Prostate gland (tissue), 2 donors: ENCODE measurements at regions not wholly inside any gene's neighbourhood (a gene's known extent, or its start where the extent isn't known, plus 50 kb on each side); places are given as distances from the start of the nearest gene placed in this dataset.

Source experiments
- DNase-seq: peaks from one replicate; pipeline ENCODE4 v3.0.0-alpha.2; 2019; ENCODE audit warnings: low spot score
- H3K27ac ChIP-seq, 2 donors: fragments of 200-600 bp; sonication (generic); 2 replicates each; pipeline ENCODE4 v1.5.1; 2017 to 2019
- H3K27me3 ChIP-seq: fragments of 200-600 bp; sonication (generic); replicated peaks from 2 replicates; pipeline ENCODE4 v1.5.1; 2019; ENCODE audit not compliant: insufficient read depth
- H3K36me3 ChIP-seq, 2 donors: fragments of 200-600 bp; sonication (generic); 1 replicate in 1 of 2; 2 replicates in 1 of 2; pipeline versions ENCODE4 v1.5.1 to v1.8.1; 2017 to 2019
- H3K4me1 ChIP-seq: fragments of 200-600 bp; sonication (generic); replicated peaks from 2 replicates; pipeline ENCODE4 v1.5.1; 2019
- H3K4me3 ChIP-seq, 2 donors: fragments of 200-600 bp; sonication (generic); 2 replicates each; pipeline ENCODE4 v1.5.1; 2017 to 2019
- H3K9me3 ChIP-seq: fragments of 200-600 bp; sonication (generic); 2 replicates; pipeline ENCODE4 v1.5.1; 2017
- CTCF ChIP-seq, 4 experiments: fragments of 200-600 bp in 2 of 4; fragments of 450-650 bp in 2 of 4; sonication (generic) in 2 of 4; IDR thresholded peaks; 1 replicate in 3 of 4; 2 replicates in 1 of 4; pipeline ENCODE4 v1.5.1; 2016 to 2019; ENCODE audit warnings: antibody characterized with exemption in 4 of 4, mild to moderate bottlenecking in 2 of 4, moderate library complexity in 2 of 4
- POLR2A ChIP-seq: fragments of 450-650 bp; IDR thresholded peaks from one replicate; pipeline ENCODE4 v1.6.1; 2016; ENCODE audit warnings: antibody characterized with exemption, mild to moderate bottlenecking
- POLR2AphosphoS5 ChIP-seq: sonication (generic); formaldehyde crosslinking; IDR thresholded peaks from one replicate; pipeline ENCODE4 v1.6.1; 2017; ENCODE audit warnings: antibody characterized with exemption
- WGBS: methylation state at CpG from one replicate; pipeline ENCODE4 v1.1.5; 2018; 5-methylcytosine and 5-hydroxymethylcytosine counted together
- intact Hi-C: fragments of 100-400 bp; cut with DNase I; formaldehyde crosslinking; loops from one replicate; pipeline ENCODE4 v1.14.2; 2022

GRCh38 chr10:79007421-79008319 is 61.1 kb upstream of the ZMIZ1 start:
- DNase-seq: no peak
- H3K27me3 ChIP-seq: no peaks in the 10 kb centered on the region
- H3K27ac ChIP-seq: no peak overlapping the region
- TF ChIP-seq POLR2A: no peak
- TF ChIP-seq POLR2AphosphoS5: no peak
- no peak for TF ChIP-seq CTCF (IDR thresholded peaks at IDR 0.05)
- H3K36me3 ChIP-seq: no peaks in the 10 kb centered on the region
- no peaks in the 10 kb centered on the region for H3K9me3 ChIP-seq
- H3K4me1 ChIP-seq: no peaks in the 10 kb centered on the region
- intact Hi-C loops: no loop called here
- WGBS: 76% methylated on average over 5 of the region's 5 CpGs
- no peak overlapping the region for H3K4me3 ChIP-seq

- H3K27me3 ChIP-seq: no peaks in the 10 kb centered on the region
- H3K27ac ChIP-seq: no peak overlapping the region
- intact Hi-C loops: no loop called here
- DNase-seq: no peak
- TF ChIP-seq POLR2A (no peak), CTCF (IDR thresholded peaks at IDR 0.05) (no peak), POLR2AphosphoS5 (no peak)
- no peaks in the 10 kb centered on the region for H3K36me3 ChIP-seq
- H3K9me3 ChIP-seq: no peaks in the 10 kb centered on the region
- no peak overlapping the region for H3K4me3 ChIP-seq
- H3K4me1 ChIP-seq: no peaks in the 10 kb centered on the region
- WGBS: 93% methylated on average over 5 of the region's 5 CpGs
These were observed 59.6 kb upstream of the ZMIZ1 start for GRCh38 chr10:79009145-79009544.

GRCh38 chr10:79012567-79012966 is 56.2 kb upstream of the ZMIZ1 start:
- intact Hi-C loops: no loop called here
- Histone ChIP-seq H3K36me3 (no peaks in the 10 kb centered on the region), H3K9me3 (no peaks in the 10 kb centered on the region), H3K27me3 (no peaks in the 10 kb centered on the region), H3K4me3 (no peak overlapping the region), H3K4me1 (no peaks in the 10 kb centered on the region), H3K27ac (no peak overlapping the region)
- TF ChIP-seq CTCF (IDR thresholded peaks at IDR 0.05) (no peak), POLR2AphosphoS5 (no peak), POLR2A (no peak)
- 89% methylated on average over 4 of the region's 4 CpGs for WGBS
- DNase-seq: no peak

- TF ChIP-seq POLR2AphosphoS5 (no peak), CTCF (IDR thresholded peaks at IDR 0.05) (no peak), POLR2A (no peak)
- no peaks in the 10 kb centered on the region for H3K4me1 ChIP-seq
- H3K36me3 ChIP-seq: no peaks in the 10 kb centered on the region
- WGBS: 70% methylated on average over 12 of the region's 12 CpGs
- H3K9me3 ChIP-seq: no peaks in the 10 kb centered on the region
- no peak overlapping the region for H3K4me3 ChIP-seq
- H3K27me3 ChIP-seq: no peaks in the 10 kb centered on the region
- DNase-seq: no peak
- H3K27ac ChIP-seq: no peak overlapping the region
- intact Hi-C loops: no loop called here
These were observed 55.3 kb upstream of the ZMIZ1 start for GRCh38 chr10:79013406-79013987.

- Histone ChIP-seq H3K9me3 (no peaks in the 10 kb centered on the region), H3K36me3 (no peaks in the 10 kb centered on the region), H3K4me3 (no peak overlapping the region), H3K27ac (no peak overlapping the region), H3K27me3 (no peaks in the 10 kb centered on the region), H3K4me1 (no peaks in the 10 kb centered on the region)
- TF ChIP-seq POLR2AphosphoS5: no peak
- TF ChIP-seq POLR2A: no peak
- no peak for TF ChIP-seq CTCF (IDR thresholded peaks at IDR 0.05)
- 100% methylated on average over 1 of the region's 1 CpG for WGBS
- intact Hi-C loops: no loop called here
- no peak for DNase-seq
These were observed 54.0 kb upstream of the ZMIZ1 start for GRCh38 chr10:79014796-79015195.
